Activated naive CD8-positive, alpha-beta T cell treated with anti-CD3 and anti-CD28 coated beads, Interleukin-2, amount 10 ng/mL, durations not matched to agents 7 days and 5 days (primary cell): ENCODE measurements at regions not wholly inside any gene's neighbourhood (a gene's known extent, or its start where the extent isn't known, plus 50 kb on each side); places are given as distances from the start of the nearest gene placed in this dataset.

Experiments
- ATAC-seq: fragments of 150-1000 bp; cut with Tn5 transposase; one replicate; pipeline ENCODE4 v1.10.0; 2021; ENCODE audit warnings: low read depth, moderate library complexity
- POLR2A ChIA-PET: fragments of 350-600 bp; sonication (Branson Sonifier 250); formaldehyde crosslinking; loops from one replicate; lab custom pipeline; 2021; ENCODE audit warnings: antibody characterized with exemption; lab: Charles Lee
- DNase-seq: peaks from one replicate; pipeline ENCODE4 v3.0.0; 2021
- H3K27ac Mint-ChIP-seq: one replicate; pipeline ENCODE4 v1.8.0; 2022; ENCODE audit warnings: mild to moderate bottlenecking, mixed read lengths
- H3K27me3 Mint-ChIP-seq: one replicate; pipeline ENCODE4 v1.8.0; 2022; ENCODE audit warnings: mild to moderate bottlenecking, moderate library complexity, mixed read lengths
- H3K36me3 Mint-ChIP-seq: one replicate; pipeline ENCODE4 v1.8.0; 2021; ENCODE audit warnings: mild to moderate bottlenecking, mixed read lengths
- H3K4me1 Mint-ChIP-seq: one replicate; pipeline ENCODE4 v1.8.0; 2021; ENCODE audit warnings: mixed read lengths
- H3K4me3 Mint-ChIP-seq: one replicate; pipeline ENCODE4 v1.8.0; 2022; ENCODE audit warnings: mild to moderate bottlenecking, moderate library complexity, mixed read lengths
- H3K9me3 Mint-ChIP-seq: one replicate; pipeline ENCODE4 v1.8.0; 2021; ENCODE audit warnings: mixed read lengths

DNA sequence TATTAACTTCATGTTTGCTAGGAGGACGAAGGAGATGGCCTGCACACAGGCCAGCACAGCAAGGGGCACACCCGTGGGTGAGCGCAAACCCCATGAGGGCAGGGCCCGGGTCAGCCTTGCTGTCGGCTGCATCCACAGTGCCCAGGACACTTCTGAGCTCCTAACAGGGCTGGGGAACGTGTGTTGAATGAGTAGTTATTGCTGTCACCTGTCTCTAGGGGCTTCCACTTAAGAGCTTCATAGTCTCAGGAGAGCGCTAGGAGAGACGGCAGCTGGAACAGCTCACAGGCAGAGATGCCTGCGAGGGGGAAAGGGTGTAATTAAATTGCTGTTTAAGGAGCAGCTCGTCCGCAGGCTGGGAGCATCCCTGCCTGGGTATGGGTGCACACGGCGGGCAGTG lies 91.4 kb upstream of the NEURL1B start:
- Mint-ChIP-seq H3K4me3 (no peak overlapping the region), H3K9me3 (no peaks in the 10 kb centered on the region), H3K4me1 (no peaks in the 10 kb centered on the region), H3K27me3 (peaks cover 4% of the 10 kb centered on the region), H3K36me3 (no peaks in the 10 kb centered on the region), H3K27ac (no peak overlapping the region)
- DNase-seq (no peak), ATAC-seq (no peak)
- POLR2A ChIA-PET = no interaction called here

DNA sequence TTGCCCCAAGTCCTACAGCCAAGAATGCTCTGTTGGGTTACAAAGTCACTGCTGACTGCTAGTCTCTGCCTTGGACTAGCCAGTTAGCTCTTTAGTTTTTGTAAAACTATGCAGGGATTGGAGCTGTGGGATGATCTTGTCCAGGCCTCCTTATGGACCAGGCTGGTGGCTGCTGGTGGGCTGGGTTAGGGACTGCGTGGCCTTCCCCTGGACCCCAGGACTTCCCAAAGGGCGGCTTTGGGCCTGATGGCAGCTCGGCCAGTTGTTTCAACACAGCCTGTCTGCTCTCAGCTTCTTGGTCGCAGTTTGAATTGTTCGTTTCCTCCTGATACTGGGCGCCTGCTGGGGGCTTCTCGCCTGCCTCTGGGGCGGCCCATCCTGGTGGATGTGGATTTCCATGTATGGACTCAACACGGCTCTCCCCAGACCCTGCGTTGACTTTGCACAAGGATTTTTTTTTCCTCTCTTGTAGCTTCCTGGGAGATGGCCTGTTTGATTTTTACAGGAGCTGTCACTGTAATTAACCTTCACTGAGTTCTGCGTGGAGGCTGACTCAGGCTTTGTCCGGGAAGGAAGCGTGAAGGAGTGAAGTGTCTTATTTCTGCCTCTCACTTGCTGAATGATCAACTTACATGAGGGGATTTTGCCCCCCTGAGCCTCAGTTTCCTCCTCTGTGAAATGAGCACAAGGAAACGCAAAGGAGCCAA lies 91.9 kb upstream of the NEURL1B start:
- Mint-ChIP-seq H3K9me3 (no peaks in the 10 kb centered on the region), H3K4me3 (no peak overlapping the region), H3K36me3 (no peaks in the 10 kb centered on the region), H3K27ac (no peak overlapping the region), H3K4me1 (no peaks in the 10 kb centered on the region), H3K27me3 (peaks cover 6% of the 10 kb centered on the region)
- DNase-seq (no peak), ATAC-seq (no peak)
- POLR2A ChIA-PET = no interaction called here

DNA sequence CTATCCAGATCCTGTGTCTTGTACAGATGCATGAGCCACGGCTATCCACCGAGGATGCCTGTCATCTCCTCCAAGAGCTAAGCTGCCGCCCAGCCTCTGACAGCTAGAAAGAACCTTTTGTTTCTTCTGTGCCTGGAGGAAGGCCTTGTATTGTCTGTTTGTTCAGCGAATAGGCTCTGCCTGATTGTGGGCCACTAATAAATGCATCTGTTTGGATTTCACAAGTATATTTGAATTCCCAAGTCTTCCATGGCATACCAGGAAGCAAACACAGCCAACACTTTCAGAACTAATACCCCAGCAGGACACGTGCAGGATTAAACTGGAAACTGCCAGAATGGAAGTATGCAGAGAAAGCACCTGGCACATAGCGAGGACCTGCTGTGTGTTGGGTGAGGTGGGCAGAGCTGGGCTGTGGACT lies 92.7 kb upstream of the NEURL1B start:
- H3K4me3 Mint-ChIP-seq = no peak overlapping the region
- no peaks in the 10 kb centered on the region for H3K36me3 Mint-ChIP-seq
- POLR2A ChIA-PET = no interaction called here
- no peaks in the 10 kb centered on the region for H3K4me1 Mint-ChIP-seq
- DNase-seq (no peak), ATAC-seq (no peak)
- H3K27ac Mint-ChIP-seq = no peak overlapping the region
- H3K9me3 Mint-ChIP-seq = no peaks in the 10 kb centered on the region
- H3K27me3 Mint-ChIP-seq = peaks cover 6% of the 10 kb centered on the region

DNA sequence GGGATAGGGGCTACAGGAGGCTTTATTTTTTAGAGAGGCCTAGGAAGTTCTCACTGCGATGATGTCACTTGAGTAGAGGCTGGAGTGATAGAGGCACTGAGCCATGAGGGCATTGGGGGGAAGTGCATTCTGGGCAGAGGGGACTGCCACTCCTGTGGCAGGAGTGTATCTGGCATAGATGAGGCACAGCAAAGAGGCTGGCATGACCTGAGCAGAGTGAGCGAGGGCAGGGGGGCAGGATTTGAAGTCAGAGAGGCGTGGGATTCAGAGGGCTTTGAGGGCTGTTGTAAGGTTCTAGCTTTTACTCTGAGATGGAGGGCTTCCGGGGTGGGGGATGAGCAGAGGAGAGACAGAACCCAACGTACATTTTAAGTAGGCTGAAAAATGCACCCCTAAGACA lies 91.9 kb upstream of the SH3PXD2B start:
- no peaks in the 10 kb centered on the region for H3K36me3 Mint-ChIP-seq
- DNase-seq (no peak), ATAC-seq (no peak)
- H3K9me3 Mint-ChIP-seq = no peaks in the 10 kb centered on the region
- no peak overlapping the region for H3K27ac Mint-ChIP-seq
- POLR2A ChIA-PET = no interaction called here
- no peaks in the 10 kb centered on the region for H3K4me1 Mint-ChIP-seq
- H3K27me3 Mint-ChIP-seq = peaks cover 6% of the 10 kb centered on the region
- no peak overlapping the region for H3K4me3 Mint-ChIP-seq

DNA sequence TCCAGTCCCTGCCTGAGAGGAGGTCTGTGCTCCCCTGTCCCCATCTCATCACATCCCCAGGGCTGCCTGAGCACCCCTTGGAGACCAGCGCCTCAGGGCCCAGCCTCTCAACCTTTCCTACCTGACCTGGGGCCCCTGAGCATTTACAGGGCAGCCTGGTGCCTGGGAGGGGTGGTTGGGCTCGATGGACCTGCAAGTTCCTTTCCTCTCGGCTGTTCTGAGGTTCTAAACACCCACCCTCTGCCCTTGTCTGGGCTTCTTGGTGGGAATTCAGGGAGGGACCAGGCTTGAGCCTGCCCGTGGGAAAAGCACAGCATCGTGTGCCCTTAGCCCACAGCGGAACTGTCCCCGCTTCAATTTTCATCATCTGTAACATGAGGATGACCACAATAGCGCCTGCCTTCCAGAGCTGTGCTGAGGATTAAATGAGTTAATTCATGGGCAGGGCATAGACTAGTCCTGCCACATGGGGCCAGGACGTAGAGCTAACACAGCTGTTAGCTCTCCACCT lies 91.0 kb upstream of the SH3PXD2B start:
- no peaks in the 10 kb centered on the region for H3K9me3 Mint-ChIP-seq
- H3K4me1 Mint-ChIP-seq = no peaks in the 10 kb centered on the region
- POLR2A ChIA-PET = no interaction called here
- no peaks in the 10 kb centered on the region for H3K36me3 Mint-ChIP-seq
- peaks cover 9% of the 10 kb centered on the region for H3K27me3 Mint-ChIP-seq
- DNase-seq (no peak), ATAC-seq (no peak)
- H3K27ac Mint-ChIP-seq = no peak overlapping the region
- no peak overlapping the region for H3K4me3 Mint-ChIP-seq

DNA sequence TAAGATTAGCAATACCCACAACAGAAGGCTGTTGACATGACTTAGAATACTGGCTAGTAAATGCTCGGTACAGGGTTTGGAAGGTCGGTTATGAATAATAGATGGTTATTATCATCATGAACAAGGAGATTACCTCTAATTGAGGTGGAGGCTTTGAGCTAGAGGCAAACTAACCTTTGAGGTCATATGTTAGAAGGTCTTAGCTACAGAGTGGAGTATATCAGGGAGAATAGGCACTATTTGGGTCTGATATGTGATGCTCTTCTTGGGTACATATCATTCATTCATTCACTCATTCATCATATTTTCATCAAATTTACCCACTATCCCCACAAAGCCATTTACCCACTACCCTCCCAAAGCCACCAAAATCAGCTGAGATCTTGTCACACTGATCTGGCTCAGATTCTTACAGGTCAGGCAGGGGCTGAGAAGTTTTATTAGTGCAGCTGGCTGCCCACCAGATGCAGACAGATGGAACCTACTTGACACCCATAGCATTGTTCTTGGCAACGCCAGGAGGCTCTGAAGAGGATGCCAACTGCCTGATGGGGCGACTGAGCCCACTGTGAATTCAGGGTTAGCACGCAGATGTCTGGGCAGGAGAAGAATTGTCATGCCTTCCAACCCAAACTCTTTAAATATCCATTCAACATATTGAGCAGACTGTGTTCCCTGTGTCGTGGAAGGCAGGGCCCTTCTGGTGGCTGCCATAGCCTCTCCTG lies 90.2 kb upstream of the SH3PXD2B start:
- DNase-seq = no peak
- no peak for ATAC-seq
- no peak overlapping the region for H3K4me3 Mint-ChIP-seq
- no peaks in the 10 kb centered on the region for H3K36me3 Mint-ChIP-seq
- no peaks in the 10 kb centered on the region for H3K4me1 Mint-ChIP-seq
- POLR2A ChIA-PET = no interaction called here
- no peak overlapping the region for H3K27ac Mint-ChIP-seq
- H3K9me3 Mint-ChIP-seq = no peaks in the 10 kb centered on the region
- peaks cover 9% of the 10 kb centered on the region for H3K27me3 Mint-ChIP-seq

DNA sequence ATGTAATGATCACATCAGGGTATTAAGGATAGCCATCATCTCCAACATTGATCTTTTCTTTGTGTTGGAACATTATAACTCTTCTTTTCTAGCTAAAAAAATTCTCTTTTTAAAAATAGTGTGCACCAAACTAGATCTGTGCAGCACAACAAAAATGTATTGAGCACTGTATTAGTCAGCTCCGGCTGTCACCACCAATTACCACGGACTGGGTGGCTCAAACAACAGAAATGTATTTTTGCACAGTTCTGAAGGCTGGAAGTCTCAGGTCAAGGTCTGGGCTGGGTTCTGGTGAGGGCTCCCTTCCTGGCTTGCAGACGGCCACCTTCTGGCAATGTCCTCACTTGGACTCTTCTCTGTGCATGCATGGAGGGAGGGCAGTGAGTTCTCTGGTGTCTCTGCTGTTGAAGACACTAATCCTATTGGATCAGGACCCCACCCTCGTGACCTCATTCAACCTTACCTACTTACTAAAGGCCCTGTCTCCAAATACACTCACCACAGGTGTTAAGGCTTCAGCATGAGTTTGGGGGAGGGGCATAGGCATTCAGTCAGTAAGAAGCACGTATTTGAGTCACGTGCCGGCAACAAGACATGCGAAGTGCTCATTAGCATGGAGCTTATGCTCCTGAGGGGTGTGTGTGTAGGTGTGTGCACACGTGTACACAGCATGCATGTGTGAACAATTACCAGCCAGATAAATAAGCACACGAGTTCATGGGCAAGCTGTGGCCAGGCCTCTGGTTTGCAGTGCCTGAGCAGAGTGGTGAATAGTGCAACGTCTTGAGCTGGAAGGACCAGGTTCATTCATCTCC lies 89.4 kb upstream of the SH3PXD2B start:
- ATAC-seq = no peak
- Mint-ChIP-seq H3K27me3 (peaks cover 9% of the 10 kb centered on the region), H3K27ac (no peak overlapping the region), H3K4me1 (no peaks in the 10 kb centered on the region), H3K9me3 (no peaks in the 10 kb centered on the region), H3K36me3 (no peaks in the 10 kb centered on the region), H3K4me3 (no peak overlapping the region)
- no peak for DNase-seq
- POLR2A ChIA-PET = no interaction called here

DNA sequence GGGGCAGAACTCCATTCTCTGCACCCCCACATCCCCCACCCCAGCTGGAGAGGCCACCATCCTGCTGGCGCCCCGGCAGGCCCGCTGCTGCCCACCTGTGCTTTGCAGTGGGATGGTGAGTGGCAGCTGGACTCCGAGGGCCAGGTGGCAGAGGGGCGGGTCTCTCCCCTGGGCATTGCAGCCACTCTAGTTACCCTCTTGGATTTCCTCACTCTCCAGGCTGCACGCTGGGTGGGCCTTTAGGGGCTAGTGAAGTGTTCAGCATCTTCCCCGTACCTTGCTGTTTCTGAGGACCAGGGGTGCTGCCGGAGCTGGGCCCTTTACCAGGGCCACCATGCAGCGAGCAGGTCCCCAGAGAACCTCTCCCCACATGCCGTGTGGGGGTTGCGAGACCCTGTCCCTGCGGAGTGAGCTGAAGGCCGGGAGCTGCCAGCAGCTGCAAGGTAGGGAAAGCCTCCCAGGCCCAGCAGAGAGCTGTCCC lies 88.4 kb upstream of the SH3PXD2B start:
- Mint-ChIP-seq H3K36me3 (no peaks in the 10 kb centered on the region), H3K27ac (no peak overlapping the region), H3K4me1 (no peaks in the 10 kb centered on the region), H3K9me3 (no peaks in the 10 kb centered on the region), H3K27me3 (peaks cover 12% of the 10 kb centered on the region), H3K4me3 (no peak overlapping the region)
- DNase-seq (no peak), ATAC-seq (no peak)
- POLR2A ChIA-PET = interaction anchor here (0.5 kb wide), 1 partner anchor 224 kb away, joined by 3 read pairs; no protein-coding TSS in a partner anchor

DNA sequence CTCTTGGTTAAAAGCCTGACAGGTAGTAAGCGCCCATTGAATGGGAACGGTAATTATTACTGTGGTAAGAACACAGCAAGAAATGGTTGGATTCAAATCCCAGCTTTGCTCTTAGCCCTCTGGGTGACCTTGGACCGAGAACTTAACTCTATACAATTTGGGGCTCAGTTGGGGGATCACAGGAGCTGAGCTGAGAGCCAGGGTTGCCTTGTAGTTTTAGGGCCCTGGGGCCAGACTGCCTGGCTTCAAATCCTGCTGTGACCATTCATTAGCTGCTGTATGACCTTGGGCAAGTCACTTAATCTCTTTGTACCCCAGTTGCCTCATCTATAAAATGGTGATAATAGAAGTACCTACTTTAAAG lies 87.4 kb upstream of the SH3PXD2B start:
- Mint-ChIP-seq H3K9me3 (no peaks in the 10 kb centered on the region), H3K27ac (no peak overlapping the region), H3K36me3 (no peaks in the 10 kb centered on the region), H3K4me1 (no peaks in the 10 kb centered on the region), H3K4me3 (no peak overlapping the region), H3K27me3 (peaks cover 19% of the 10 kb centered on the region)
- POLR2A ChIA-PET = no interaction called here
- DNase-seq (no peak), ATAC-seq (no peak)

DNA sequence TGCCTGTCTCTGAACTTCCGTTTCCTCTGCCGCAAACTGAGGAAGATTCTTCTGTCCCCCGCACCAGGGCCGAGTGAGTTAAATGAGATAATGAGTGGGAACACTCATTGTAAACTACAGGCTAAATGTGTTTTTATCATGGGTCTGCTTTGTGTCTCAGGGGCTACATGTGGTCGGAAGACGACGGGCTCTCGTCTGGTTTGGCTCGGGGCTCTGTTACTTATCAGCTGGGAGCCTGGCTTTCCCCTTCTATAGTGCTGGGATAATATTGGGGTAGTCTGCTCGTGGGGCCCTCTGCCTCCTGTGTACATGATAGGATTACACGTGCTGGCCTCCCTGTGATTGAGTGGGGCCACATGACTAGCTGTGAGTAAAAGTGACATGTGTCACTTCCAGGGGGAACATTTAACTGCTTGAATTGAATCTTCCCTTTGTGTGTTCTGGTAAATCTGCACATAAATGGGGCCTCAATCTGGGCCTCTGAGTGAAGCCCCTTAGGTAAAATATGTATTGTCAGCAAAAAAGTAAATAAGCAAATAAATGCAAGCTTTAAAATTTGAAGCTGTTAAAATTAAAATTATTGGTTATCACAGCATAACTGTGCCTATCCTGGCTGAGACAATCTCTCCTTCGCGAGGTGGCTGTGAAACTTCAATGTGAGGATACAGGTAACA lies 86.9 kb upstream of the SH3PXD2B start:
- no peaks in the 10 kb centered on the region for H3K9me3 Mint-ChIP-seq
- ATAC-seq = no peak
- no peak overlapping the region for H3K4me3 Mint-ChIP-seq
- no peak overlapping the region for H3K27ac Mint-ChIP-seq
- H3K27me3 Mint-ChIP-seq = peaks cover 23% of the 10 kb centered on the region
- H3K4me1 Mint-ChIP-seq = no peaks in the 10 kb centered on the region
- POLR2A ChIA-PET = no interaction called here
- H3K36me3 Mint-ChIP-seq = no peaks in the 10 kb centered on the region
- DNase-seq = no peak

DNA sequence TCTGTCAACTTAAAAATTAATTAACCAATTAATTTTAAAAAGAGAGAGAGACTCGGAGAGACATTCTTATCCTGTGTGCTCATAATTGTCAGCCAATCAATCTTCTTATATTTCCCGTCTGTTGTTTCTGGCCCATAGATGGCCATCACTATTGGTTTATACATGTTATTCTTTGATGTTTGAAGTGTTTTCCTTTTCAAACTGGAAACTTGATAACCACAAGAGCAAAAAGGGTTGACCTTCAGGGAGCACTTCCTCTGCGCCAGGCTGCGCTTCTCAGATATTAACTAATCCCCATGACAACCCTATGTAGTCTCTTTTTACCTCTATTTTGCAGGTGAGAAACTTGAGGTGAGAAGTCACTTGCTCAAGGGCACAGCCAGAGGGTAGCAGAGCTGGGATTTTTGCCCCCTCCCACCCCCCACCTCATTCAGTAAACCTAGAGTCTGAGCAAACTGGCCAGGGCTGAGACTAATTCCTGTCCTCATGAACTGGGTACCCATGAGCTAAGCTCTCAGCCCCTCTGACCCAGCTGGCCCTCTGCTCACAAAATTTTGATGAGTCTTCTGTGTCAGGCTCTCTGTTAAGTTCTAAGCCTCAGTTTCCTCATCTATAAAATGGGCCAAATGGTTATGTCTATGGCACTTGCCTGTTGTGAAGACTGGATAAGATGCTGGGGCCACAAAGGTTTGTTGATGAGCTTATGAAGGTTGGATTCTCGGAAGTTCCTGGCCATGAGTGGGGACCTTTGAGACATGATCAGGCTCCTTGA lies 86.0 kb upstream of the SH3PXD2B start:
- peaks cover 21% of the 10 kb centered on the region for H3K27me3 Mint-ChIP-seq
- POLR2A ChIA-PET = no interaction called here
- no peak overlapping the region for H3K27ac Mint-ChIP-seq
- H3K4me1 Mint-ChIP-seq = no peaks in the 10 kb centered on the region
- no peaks in the 10 kb centered on the region for H3K36me3 Mint-ChIP-seq
- H3K9me3 Mint-ChIP-seq = no peaks in the 10 kb centered on the region
- no peak overlapping the region for H3K4me3 Mint-ChIP-seq
- no peak for ATAC-seq
- no peak for DNase-seq

DNA sequence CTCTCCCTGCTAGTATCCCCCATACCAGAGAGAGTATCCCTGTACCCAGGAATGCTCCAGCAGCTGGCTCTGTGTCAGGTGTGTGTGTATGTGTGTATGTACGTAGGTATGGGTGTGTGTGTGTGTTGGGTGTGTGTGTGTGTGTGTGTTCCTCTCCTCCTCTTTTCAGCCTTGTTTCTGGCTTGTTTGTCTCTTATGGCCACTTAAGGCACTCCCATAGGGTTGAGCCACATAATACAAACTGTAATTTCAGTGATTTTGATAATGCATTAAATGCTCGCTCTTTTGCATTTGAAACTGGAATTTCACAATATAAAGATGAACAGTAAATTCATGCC lies 80.8 kb upstream of the SH3PXD2B start:
- H3K9me3 Mint-ChIP-seq = no peaks in the 10 kb centered on the region
- H3K36me3 Mint-ChIP-seq = no peaks in the 10 kb centered on the region
- POLR2A ChIA-PET = no interaction called here
- H3K27ac Mint-ChIP-seq = no peak overlapping the region
- H3K4me1 Mint-ChIP-seq = no peaks in the 10 kb centered on the region
- no peak for DNase-seq
- peaks cover 20% of the 10 kb centered on the region for H3K27me3 Mint-ChIP-seq
- ATAC-seq = no peak
- H3K4me3 Mint-ChIP-seq = no peak overlapping the region
